VCaP (cell line): ENCODE measurements at regions not wholly inside any gene's neighbourhood (a gene's known extent, or its start where the extent isn't known, plus 50 kb on each side); places are given as distances from the start of the nearest gene placed in this dataset.
A peak's percentile ranks its signal among the peaks of the same experiment; 100 is the strongest.

Source experiments
- H3K27ac ChIP-seq: fragments of 450-650 bp; 2 replicates; pipeline ENCODE4 v1.5.1; 2017
- TF ChIP-seq, protein P1 (sequence below): fragments of 450-650 bp; conservative IDR thresholded peaks from 2 replicates; pipeline ENCODE4 v1.5.1; 2017; ENCODE audit warnings: mild to moderate bottlenecking, moderate library complexity

DNA sequence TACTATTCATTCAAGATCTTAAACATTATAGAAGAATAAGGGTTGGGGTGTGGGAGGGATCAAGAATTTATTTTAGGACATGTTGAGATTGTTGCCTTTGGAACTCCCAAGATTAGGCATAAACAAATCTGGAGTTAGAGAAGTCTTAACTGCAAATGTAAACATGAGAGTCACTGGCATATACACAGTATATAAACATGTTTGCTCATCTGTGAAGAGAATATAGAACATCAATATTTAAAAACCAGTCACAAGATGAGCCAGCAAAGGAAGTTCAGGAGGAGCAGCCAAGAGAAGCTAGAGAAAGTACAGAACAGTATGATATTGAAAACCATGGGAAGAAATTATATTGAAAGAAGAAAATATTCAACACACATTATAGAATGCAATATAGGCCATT is 638.6 kb upstream of the SLC39A10 start:
- H3K27ac ChIP-seq = peak overlapping the region; percentile 66
- TF ChIP-seq, protein P1, sequence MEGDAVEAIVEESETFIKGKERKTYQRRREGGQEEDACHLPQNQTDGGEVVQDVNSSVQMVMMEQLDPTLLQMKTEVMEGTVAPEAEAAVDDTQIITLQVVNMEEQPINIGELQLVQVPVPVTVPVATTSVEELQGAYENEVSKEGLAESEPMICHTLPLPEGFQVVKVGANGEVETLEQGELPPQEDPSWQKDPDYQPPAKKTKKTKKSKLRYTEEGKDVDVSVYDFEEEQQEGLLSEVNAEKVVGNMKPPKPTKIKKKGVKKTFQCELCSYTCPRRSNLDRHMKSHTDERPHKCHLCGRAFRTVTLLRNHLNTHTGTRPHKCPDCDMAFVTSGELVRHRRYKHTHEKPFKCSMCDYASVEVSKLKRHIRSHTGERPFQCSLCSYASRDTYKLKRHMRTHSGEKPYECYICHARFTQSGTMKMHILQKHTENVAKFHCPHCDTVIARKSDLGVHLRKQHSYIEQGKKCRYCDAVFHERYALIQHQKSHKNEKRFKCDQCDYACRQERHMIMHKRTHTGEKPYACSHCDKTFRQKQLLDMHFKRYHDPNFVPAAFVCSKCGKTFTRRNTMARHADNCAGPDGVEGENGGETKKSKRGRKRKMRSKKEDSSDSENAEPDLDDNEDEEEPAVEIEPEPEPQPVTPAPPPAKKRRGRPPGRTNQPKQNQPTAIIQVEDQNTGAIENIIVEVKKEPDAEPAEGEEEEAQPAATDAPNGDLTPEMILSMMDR = no peak

GRCh38 chr2:195017890-195018289 is 639.1 kb upstream of the SLC39A10 start:
- peak overlapping the region; percentile 66 for H3K27ac ChIP-seq
- TF ChIP-seq, protein P1 = no peak

DNA sequence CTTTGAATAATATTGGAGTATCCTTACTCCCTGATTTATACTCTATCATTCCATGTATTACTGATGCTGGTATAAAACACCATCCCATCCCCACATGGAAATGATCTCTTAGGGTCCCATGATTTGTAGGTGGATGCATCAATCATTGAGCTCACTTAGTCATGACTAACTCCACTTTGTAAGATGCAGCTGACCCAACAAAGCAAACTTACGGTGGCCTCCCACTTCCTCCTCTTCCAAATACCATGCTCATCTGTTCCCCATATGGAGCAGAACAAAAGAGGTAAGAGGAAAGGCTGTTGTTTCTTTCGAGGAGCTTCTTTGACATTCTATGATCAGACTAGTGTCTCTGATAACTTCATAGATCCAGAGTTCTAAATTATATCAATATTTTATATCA is 640.2 kb upstream of the SLC39A10 start:
- TF ChIP-seq, protein P1 = no peak
- peak overlapping the region; percentile 66 for H3K27ac ChIP-seq

GRCh38 chr2:195009202-195009601 is 647.8 kb upstream of the SLC39A10 start:
- H3K27ac ChIP-seq = no peak overlapping the region

DNA sequence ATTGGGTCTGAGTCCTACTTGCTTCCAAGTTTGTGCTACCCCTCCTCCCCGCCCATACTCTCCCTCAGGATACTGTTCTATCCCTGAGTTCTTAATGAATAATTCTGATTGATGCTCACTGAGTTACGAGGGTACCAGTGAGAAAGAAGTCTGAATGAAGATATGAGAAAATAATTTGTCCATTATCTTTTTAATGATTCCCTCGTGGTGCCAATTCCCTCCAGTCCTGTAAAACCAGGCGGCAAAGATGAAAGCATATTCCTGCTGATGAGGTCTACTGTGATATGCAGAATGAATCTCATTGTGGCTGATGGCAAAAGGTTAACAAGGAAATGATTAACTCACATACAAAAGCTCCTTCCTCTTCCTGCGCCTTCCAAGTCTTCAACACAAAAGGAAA is 650.2 kb upstream of the SLC39A10 start:
- no peak overlapping the region for H3K27ac ChIP-seq
- TF ChIP-seq, protein P1 = no peak

More at GRCh38 chr2:195009202-195009601, 647.8 kb upstream of the SLC39A10 start:
- TF ChIP-seq, protein P1 = no peak

- no peak overlapping the region for H3K27ac ChIP-seq
- TF ChIP-seq, protein P1 = no peak
Measured at GRCh38 chr2:195003881-195004471, 653.0 kb upstream of the SLC39A10 start.

DNA sequence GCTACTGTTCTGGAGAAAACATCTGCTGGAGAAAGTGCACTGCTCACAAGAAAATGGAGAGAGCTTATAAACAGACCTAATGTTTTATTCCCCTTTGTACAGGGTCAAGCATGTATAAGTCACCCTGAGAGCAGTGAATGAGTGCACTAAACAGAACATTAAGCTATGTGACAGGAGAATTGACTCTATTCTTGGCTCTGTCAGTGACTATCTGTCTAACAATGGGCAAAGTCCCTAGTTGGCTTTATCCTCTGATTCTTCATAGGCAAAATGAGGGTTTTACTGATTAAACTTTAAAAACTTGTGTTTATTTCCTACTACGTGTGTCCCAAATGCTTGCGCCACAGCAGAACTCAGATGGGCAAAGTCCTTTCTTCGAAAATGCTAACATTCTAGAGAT is 655.1 kb upstream of the SLC39A10 start:
- H3K27ac ChIP-seq = no peak overlapping the region
- TF ChIP-seq, protein P1 = no peak
